ENCODE measurements at regions not wholly inside any gene's neighbourhood (a gene's known extent, or its start where the extent isn't known, plus 50 kb on each side); places are given as distances from the start of the nearest gene placed in this dataset.
"Not testable (repeated sequence)": the region's sequence is repeated elsewhere in the genome, so short reads cannot be mapped to it uniquely, and the experiment has no call there.

GRCh38 chr5:44178414-44178813, 210.8 kb downstream of the FGF10 start:
- H3K27ac ChIP-seq (ENCODE audit: low read depth, low read length), result no peak overlapping the region
- H2BK120ac ChIP-seq (ENCODE audit: low read depth, low read length), result no peak overlapping the region
- no peak overlapping the region for H4K5ac ChIP-seq (ENCODE audit: low read length)
- no peaks in the 10 kb centered on the region for H3K4me1 ChIP-seq (ENCODE audit: control insufficient read depth, low read depth, low read length)
- no peak overlapping the region for H3K4me2 ChIP-seq (ENCODE audit: low read length)
- H2BK15ac ChIP-seq (replicated peaks; ENCODE audit: low read depth), result no peak overlapping the region
- no peak overlapping the region for H4K8ac ChIP-seq (ENCODE audit: low read depth, low read length)
- no peak overlapping the region for H3K56ac ChIP-seq (ENCODE audit: low read length)
- no peaks in the 10 kb centered on the region for H3K79me2 ChIP-seq (ENCODE audit: control insufficient read depth, insufficient read depth, low read length)
- H2AK5ac ChIP-seq (ENCODE audit: low read length), result no peak overlapping the region
- no peaks in the 10 kb centered on the region for H3K79me1 ChIP-seq (ENCODE audit: low read length)
- no peak overlapping the region for H3K4ac ChIP-seq (ENCODE audit: low read depth, low read length)
- no peak overlapping the region for H3K23ac ChIP-seq (ENCODE audit: low read length)
- no peak overlapping the region for H3K4me3 ChIP-seq (ENCODE audit: low read length)
- H3K9ac ChIP-seq (ENCODE audit: low read length), result no peak overlapping the region
- H3K36me3 ChIP-seq (ENCODE audit: control insufficient read depth, insufficient read depth, low read length), result no peaks in the 10 kb centered on the region
- no peak overlapping the region for H3K18ac ChIP-seq (ENCODE audit: low read length)
- DNase-seq, result no peak
- no peak overlapping the region for H2BK5ac ChIP-seq (ENCODE audit: low read length)
- H3K27me3 ChIP-seq (ENCODE audit: insufficient read depth, low read length, poor library complexity), result no peaks in the 10 kb centered on the region
- no CpG with 5 or more reads among the region's 2 CpGs for WGBS (ENCODE audit: extremely low coverage, insufficient coverage, low lambda C conversion rate)

DNA sequence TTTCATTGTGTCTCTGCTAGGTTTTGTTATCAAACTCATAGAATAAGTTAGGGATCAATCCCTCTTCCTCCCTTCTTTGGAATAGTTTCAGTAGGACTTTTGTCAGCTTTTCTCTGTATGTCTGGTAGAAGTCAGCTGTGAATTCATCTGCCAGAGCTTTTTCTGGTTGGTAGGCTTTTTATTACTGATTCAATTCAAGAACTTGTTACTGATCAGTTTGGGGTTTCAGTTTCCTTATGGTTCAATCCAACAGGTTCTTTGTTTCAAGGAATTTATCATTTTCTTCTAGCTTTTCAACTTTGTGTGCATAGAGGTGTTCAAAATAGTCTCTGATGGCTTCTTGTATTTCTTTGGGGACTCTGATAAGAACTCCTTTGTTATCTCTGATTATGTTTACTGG, 221.7 kb downstream of the FGF10 start:
- H3K4ac ChIP-seq (ENCODE audit: low read depth, low read length), result no peak overlapping the region
- H2BK5ac ChIP-seq (ENCODE audit: low read length), result no peak overlapping the region
- no peak overlapping the region for H3K56ac ChIP-seq (ENCODE audit: low read length)
- no peak overlapping the region for H3K4me2 ChIP-seq (ENCODE audit: low read length)
- H2AK5ac ChIP-seq (ENCODE audit: low read length), result no peak overlapping the region
- H3K4me3 ChIP-seq (ENCODE audit: low read length), result no peak overlapping the region
- H4K8ac ChIP-seq (ENCODE audit: low read depth, low read length), result no peak overlapping the region
- no peaks in the 10 kb centered on the region for H3K79me1 ChIP-seq (ENCODE audit: low read length)
- no peak overlapping the region for H3K23ac ChIP-seq (ENCODE audit: low read length)
- no peak overlapping the region for H2BK15ac ChIP-seq (replicated peaks; ENCODE audit: low read depth)
- no peaks in the 10 kb centered on the region for H3K4me1 ChIP-seq (ENCODE audit: control insufficient read depth, low read depth, low read length)
- H3K27ac ChIP-seq (ENCODE audit: low read depth, low read length), result no peak overlapping the region
- H3K27me3 ChIP-seq (ENCODE audit: insufficient read depth, low read length, poor library complexity), result no peaks in the 10 kb centered on the region
- H2BK120ac ChIP-seq (ENCODE audit: low read depth, low read length), result no peak overlapping the region
- no peak overlapping the region for H3K9ac ChIP-seq (ENCODE audit: low read length)
- H3K36me3 ChIP-seq (ENCODE audit: control insufficient read depth, insufficient read depth, low read length), result no peaks in the 10 kb centered on the region
- H3K18ac ChIP-seq (ENCODE audit: low read length), result no peak overlapping the region
- no peak overlapping the region for H4K5ac ChIP-seq (ENCODE audit: low read length)
- no peak for DNase-seq
- H3K79me2 ChIP-seq (ENCODE audit: control insufficient read depth, insufficient read depth, low read length), result no peaks in the 10 kb centered on the region

DNA sequence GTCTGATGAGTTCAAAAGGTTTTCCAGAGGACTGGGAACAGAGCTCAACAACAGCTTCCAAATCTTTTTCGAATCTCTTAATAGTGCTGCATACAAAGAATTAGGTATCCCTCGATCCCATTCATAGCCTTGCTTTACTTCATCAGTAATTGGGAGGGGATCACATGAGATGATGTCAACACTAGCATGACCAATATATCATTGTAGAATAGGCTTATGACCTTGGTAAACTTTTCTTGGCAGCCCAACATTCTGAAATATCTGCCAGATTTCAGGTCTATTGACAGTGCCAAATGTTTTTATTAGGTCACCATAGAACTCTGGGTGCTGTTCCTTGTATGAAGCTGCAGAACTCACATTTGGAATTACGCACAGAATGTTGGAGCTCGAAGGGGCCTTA, 228.9 kb downstream of the FGF10 start:
- Histone ChIP-seq H3K79me1 (ENCODE audit: low read length) (no peaks in the 10 kb centered on the region), H2BK5ac (ENCODE audit: low read length) (no peak overlapping the region), H3K27ac (ENCODE audit: low read depth, low read length) (no peak overlapping the region), H3K4me1 (ENCODE audit: control insufficient read depth, low read depth, low read length) (no peaks in the 10 kb centered on the region), H3K18ac (ENCODE audit: low read length) (no peak overlapping the region), H3K27me3 (ENCODE audit: insufficient read depth, low read length, poor library complexity) (no peaks in the 10 kb centered on the region), H3K56ac (ENCODE audit: low read length) (no peak overlapping the region), H3K9ac (ENCODE audit: low read length) (no peak overlapping the region), H3K36me3 (ENCODE audit: control insufficient read depth, insufficient read depth, low read length) (no peaks in the 10 kb centered on the region), H2AK5ac (ENCODE audit: low read length) (no peak overlapping the region), H3K79me2 (ENCODE audit: control insufficient read depth, insufficient read depth, low read length) (no peaks in the 10 kb centered on the region), H4K5ac (ENCODE audit: low read length) (no peak overlapping the region), H2BK120ac (ENCODE audit: low read depth, low read length) (no peak overlapping the region), H4K8ac (ENCODE audit: low read depth, low read length) (no peak overlapping the region), H3K4me2 (ENCODE audit: low read length) (no peak overlapping the region), H3K4ac (ENCODE audit: low read depth, low read length) (no peak overlapping the region), H3K4me3 (ENCODE audit: low read length) (no peak overlapping the region), H3K23ac (ENCODE audit: low read length) (no peak overlapping the region), H2BK15ac (replicated peaks; ENCODE audit: low read depth) (no peak overlapping the region)
- WGBS (ENCODE audit: extremely low coverage, insufficient coverage, low lambda C conversion rate), result no CpG with 5 or more reads among the region's 4 CpGs
- DNase-seq, result no peak

DNA sequence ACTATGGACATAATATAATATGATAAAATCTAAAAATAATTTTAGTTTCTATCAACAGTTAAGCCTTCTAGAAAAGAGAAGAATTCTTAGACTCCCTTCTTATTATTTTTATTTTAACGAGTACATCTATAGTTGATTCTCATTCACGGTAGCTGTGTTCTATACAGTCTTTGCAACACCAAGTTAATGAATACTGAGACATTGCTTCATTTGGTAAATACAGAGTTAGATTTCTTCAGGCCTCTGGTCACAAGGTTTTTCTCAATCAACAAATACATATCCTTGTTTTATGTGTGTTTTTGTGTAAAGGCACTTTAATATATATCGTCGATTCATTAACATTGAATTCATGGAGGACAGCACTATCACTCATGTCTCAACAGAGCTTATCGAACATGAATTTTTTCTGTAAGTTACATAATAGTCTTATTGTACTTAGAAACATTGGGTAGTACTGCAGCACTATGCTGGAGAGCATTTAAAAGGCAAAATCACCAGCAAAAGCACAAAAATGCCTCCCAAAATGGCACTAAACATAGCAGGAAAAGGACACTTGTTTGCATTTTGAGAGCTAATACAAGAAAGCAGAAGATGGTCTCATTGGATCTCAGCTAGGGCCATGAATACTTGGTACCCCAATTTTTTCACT, 239.0 kb downstream of the FGF10 start:
- no peak overlapping the region for H2BK120ac ChIP-seq (ENCODE audit: low read depth, low read length)
- no peak overlapping the region for H3K23ac ChIP-seq (ENCODE audit: low read length)
- H4K8ac ChIP-seq (ENCODE audit: low read depth, low read length), result no peak overlapping the region
- H3K27me3 ChIP-seq (ENCODE audit: insufficient read depth, low read length, poor library complexity), result no peaks in the 10 kb centered on the region
- no peaks in the 10 kb centered on the region for H3K79me1 ChIP-seq (ENCODE audit: low read length)
- no peak overlapping the region for H2AK5ac ChIP-seq (ENCODE audit: low read length)
- H3K4me3 ChIP-seq (ENCODE audit: low read length), result no peak overlapping the region
- no peaks in the 10 kb centered on the region for H3K4me1 ChIP-seq (ENCODE audit: control insufficient read depth, low read depth, low read length)
- WGBS (ENCODE audit: extremely low coverage, insufficient coverage, low lambda C conversion rate), result no CpG with 5 or more reads among the region's 5 CpGs
- H2BK5ac ChIP-seq (ENCODE audit: low read length), result no peak overlapping the region
- DNase-seq, result no peak
- no peak overlapping the region for H2BK15ac ChIP-seq (replicated peaks; ENCODE audit: low read depth)
- H3K4ac ChIP-seq (ENCODE audit: low read depth, low read length), result no peak overlapping the region
- no peak overlapping the region for H3K27ac ChIP-seq (ENCODE audit: low read depth, low read length)
- H3K9ac ChIP-seq (ENCODE audit: low read length), result no peak overlapping the region
- no peaks in the 10 kb centered on the region for H3K79me2 ChIP-seq (ENCODE audit: control insufficient read depth, insufficient read depth, low read length)
- no peak overlapping the region for H3K18ac ChIP-seq (ENCODE audit: low read length)
- no peak overlapping the region for H3K4me2 ChIP-seq (ENCODE audit: low read length)
- no peak overlapping the region for H4K5ac ChIP-seq (ENCODE audit: low read length)
- H3K56ac ChIP-seq (ENCODE audit: low read length), result no peak overlapping the region
- H3K36me3 ChIP-seq (ENCODE audit: control insufficient read depth, insufficient read depth, low read length), result no peaks in the 10 kb centered on the region

- not testable (repeated sequence) for H3K4me1 ChIP-seq (ENCODE audit: control insufficient read depth, low read depth, low read length); DNase-seq; H3K36me3 ChIP-seq (ENCODE audit: control insufficient read depth, insufficient read depth, low read length); H3K56ac ChIP-seq (ENCODE audit: low read length); H3K23ac ChIP-seq (ENCODE audit: low read length); H3K79me2 ChIP-seq (ENCODE audit: control insufficient read depth, insufficient read depth, low read length); H3K79me1 ChIP-seq (ENCODE audit: low read length); H3K27me3 ChIP-seq (ENCODE audit: insufficient read depth, low read length, poor library complexity); H4K8ac ChIP-seq (ENCODE audit: low read depth, low read length); H2BK120ac ChIP-seq (ENCODE audit: low read depth, low read length); H2BK5ac ChIP-seq (ENCODE audit: low read length); H3K27ac ChIP-seq (ENCODE audit: low read depth, low read length); H3K18ac ChIP-seq (ENCODE audit: low read length); H2AK5ac ChIP-seq (ENCODE audit: low read length); H3K9ac ChIP-seq (ENCODE audit: low read length); H2BK15ac ChIP-seq (replicated peaks; ENCODE audit: low read depth); H3K4ac ChIP-seq (ENCODE audit: low read depth, low read length); H3K4me2 ChIP-seq (ENCODE audit: low read length); H3K4me3 ChIP-seq (ENCODE audit: low read length); H4K5ac ChIP-seq (ENCODE audit: low read length)
- WGBS (ENCODE audit: extremely low coverage, insufficient coverage, low lambda C conversion rate), result no CpG with 5 or more reads among the region's 3 CpGs
Observed at GRCh38 chr5:44117947-44118346, 271.3 kb downstream of the FGF10 start.

DNA sequence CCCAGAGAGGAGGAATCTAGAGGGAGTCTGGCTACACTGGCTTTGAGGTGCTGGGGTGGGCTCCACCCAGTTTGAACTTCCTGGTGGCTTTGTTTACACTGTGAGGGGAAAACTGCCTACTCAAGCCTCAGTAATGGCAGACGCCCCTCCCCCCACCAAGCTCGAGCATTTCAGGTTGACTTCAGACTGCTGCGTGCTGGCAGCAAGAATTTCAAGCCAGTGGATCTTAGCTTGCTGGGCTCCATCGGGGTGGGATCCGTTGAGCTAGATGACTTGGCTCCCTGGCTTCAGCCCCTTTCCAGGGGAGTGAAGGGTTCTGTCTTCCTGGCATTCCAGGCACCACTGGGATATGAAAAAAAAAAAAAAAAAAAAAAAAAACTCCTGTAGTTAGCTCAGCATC, 281.0 kb downstream of the FGF10 start:
- H2BK15ac ChIP-seq (replicated peaks; ENCODE audit: low read depth); H3K79me1 ChIP-seq (ENCODE audit: low read length); H3K79me2 ChIP-seq (ENCODE audit: control insufficient read depth, insufficient read depth, low read length); H3K9ac ChIP-seq (ENCODE audit: low read length); H3K4me3 ChIP-seq (ENCODE audit: low read length); H2AK5ac ChIP-seq (ENCODE audit: low read length); H4K8ac ChIP-seq (ENCODE audit: low read depth, low read length); H3K4ac ChIP-seq (ENCODE audit: low read depth, low read length); H3K4me2 ChIP-seq (ENCODE audit: low read length); H3K23ac ChIP-seq (ENCODE audit: low read length); H3K18ac ChIP-seq (ENCODE audit: low read length); H3K4me1 ChIP-seq (ENCODE audit: control insufficient read depth, low read depth, low read length); H3K27me3 ChIP-seq (ENCODE audit: insufficient read depth, low read length, poor library complexity); H3K36me3 ChIP-seq (ENCODE audit: control insufficient read depth, insufficient read depth, low read length); H2BK120ac ChIP-seq (ENCODE audit: low read depth, low read length); H3K27ac ChIP-seq (ENCODE audit: low read depth, low read length); H3K56ac ChIP-seq (ENCODE audit: low read length); H4K5ac ChIP-seq (ENCODE audit: low read length); H2BK5ac ChIP-seq (ENCODE audit: low read length): not testable (repeated sequence)
- peak; percentile 22 for DNase-seq
- WGBS (ENCODE audit: extremely low coverage, insufficient coverage, low lambda C conversion rate), result no CpG with 5 or more reads among the region's 5 CpGs

Data from mesendoderm (in vitro differentiated cells).